ENCODE measurements at regions not wholly inside any gene's neighbourhood (a gene's known extent, or its start where the extent isn't known, plus 50 kb on each side); places are given as distances from the start of the nearest gene placed in this dataset.

DNA sequence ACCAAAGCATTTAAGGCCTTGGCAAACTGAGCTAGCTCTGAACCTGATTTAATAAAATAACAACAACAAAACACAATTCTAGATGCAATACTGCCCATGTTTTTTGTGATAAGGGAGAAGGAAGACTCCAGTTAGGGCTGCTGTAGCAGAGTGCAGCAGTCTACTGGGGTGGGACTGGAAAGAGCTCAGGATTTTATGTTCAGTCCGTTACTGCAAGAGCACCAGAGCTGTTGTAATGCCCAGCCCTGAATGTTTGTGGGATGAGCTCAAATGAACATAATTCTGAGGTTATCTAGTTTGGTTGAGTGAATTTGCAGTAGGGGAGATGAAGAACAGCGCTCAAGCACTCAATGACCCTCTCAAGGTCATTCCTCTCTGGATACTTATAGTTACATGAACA lies 743.8 kb downstream of the FAT4 start:
- ATAC-seq (ENCODE audit: low FRiP score) (no peak), DNase-seq (ENCODE audit: low spot score) (no peak)
- TF ChIP-seq, protein P1, sequence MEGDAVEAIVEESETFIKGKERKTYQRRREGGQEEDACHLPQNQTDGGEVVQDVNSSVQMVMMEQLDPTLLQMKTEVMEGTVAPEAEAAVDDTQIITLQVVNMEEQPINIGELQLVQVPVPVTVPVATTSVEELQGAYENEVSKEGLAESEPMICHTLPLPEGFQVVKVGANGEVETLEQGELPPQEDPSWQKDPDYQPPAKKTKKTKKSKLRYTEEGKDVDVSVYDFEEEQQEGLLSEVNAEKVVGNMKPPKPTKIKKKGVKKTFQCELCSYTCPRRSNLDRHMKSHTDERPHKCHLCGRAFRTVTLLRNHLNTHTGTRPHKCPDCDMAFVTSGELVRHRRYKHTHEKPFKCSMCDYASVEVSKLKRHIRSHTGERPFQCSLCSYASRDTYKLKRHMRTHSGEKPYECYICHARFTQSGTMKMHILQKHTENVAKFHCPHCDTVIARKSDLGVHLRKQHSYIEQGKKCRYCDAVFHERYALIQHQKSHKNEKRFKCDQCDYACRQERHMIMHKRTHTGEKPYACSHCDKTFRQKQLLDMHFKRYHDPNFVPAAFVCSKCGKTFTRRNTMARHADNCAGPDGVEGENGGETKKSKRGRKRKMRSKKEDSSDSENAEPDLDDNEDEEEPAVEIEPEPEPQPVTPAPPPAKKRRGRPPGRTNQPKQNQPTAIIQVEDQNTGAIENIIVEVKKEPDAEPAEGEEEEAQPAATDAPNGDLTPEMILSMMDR (IDR thresholded peaks at IDR 0.05): no peak

GRCh38 chr4:126061655-126062054 lies 746.9 kb downstream of the FAT4 start:
- ATAC-seq (ENCODE audit: low FRiP score) (no peak), DNase-seq (ENCODE audit: low spot score) (no peak)
- TF ChIP-seq, protein P1 (IDR thresholded peaks at IDR 0.05): no peak

DNA sequence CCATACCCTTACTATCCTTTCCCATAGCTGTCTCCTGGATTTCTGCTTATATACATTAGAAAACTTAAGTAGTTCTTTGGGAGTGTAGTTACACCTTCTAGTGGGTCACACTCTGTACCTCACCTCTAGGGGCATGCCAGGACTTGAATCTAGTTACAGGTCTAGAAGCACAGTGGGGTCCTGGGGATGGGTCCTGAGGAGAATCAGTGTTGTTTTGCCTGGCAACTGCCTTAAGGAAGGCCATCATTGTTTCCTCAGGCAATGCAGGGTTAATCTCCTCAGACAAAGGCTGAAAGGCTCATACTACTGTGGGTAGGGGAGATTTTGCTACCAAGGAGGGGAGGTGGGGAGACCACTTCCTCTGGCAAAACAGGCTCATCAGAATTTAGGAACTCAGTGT lies 750.3 kb downstream of the FAT4 start:
- DNase-seq (ENCODE audit: low spot score): no peak
- TF ChIP-seq, protein P1 (IDR thresholded peaks at IDR 0.05): no peak
- no peak for ATAC-seq (ENCODE audit: low FRiP score)

DNA sequence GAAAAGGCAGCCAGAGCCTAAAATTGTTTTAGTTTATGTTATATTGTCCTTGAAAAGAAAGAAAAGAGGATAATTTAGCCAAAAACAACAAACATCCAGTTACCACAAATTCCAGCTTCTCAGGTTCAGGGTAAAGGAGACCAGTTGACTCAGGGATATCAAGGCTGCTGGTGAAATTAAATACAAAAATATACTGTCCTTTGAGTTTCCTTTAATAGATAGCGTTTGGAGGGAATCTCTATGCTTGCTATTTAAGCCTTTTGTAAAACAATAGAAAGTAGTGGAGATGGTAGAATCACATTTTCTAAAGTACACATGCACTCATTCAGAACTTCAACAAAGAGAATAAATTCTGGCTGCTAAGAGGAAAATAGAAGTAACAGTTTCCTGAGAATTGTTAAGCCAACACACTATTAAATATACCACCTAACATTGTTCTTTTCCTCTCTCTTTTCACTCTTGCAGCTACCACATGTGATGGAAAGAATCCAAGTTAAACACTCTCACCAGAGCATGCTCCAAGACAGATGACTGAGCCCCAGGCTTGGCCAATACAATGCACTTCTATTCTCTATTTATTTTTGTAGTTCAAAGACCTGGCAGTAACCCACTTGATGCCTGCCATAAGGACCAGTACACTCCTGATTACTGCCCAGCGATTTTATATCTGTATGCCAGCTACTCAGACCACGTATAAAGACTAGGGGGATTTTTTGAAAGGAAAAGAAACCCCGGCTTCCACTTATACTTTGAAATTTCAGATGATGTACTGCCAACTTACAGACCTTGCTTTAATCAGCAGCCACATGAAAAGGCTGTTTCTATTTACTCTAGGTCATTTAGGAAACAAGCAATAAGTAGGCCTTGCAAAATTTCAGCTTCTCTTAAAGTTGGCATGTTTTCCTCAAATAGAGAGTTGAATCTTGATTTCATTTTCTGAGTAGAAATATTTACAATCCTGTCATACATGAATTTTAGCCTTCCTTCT lies 756.9 kb downstream of the FAT4 start:
- ATAC-seq (ENCODE audit: low FRiP score) (no peak), DNase-seq (ENCODE audit: low spot score) (no peak)
- TF ChIP-seq, protein P1 (IDR thresholded peaks at IDR 0.05): no peak

DNA sequence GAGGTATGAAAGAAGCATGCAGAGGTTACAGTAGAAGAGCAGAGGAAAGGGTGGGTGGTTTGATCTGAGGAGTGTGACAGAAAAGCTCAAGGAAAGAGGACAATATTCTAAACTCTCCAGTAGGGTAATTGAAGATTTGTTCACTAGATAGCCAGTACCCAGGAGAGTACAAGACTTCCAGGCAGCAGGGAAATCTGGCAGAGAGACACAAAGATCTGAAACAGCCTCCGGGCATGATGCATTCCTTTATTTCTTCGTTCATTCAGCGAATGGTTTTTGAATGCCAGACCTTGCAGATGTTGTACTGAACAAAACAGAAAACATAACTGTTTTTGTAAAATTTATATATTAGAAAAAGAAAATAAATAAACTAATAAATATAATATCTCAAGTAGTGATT lies 766.6 kb downstream of the FAT4 start:
- ATAC-seq (ENCODE audit: low FRiP score) (no peak), DNase-seq (ENCODE audit: low spot score) (no peak)
- TF ChIP-seq, protein P1 (IDR thresholded peaks at IDR 0.05): no peak

- DNase-seq (ENCODE audit: low spot score) (no peak), ATAC-seq (ENCODE audit: low FRiP score) (no peak)
- TF ChIP-seq, protein P1 (IDR thresholded peaks at IDR 0.05): no peak
Observed at GRCh38 chr4:126086041-126086440, 771.3 kb downstream of the FAT4 start.

- ATAC-seq (ENCODE audit: low FRiP score): no peak
- no peak for DNase-seq (ENCODE audit: low spot score)
- TF ChIP-seq, protein P1 (IDR thresholded peaks at IDR 0.05): no peak
Observed at GRCh38 chr4:126087101-126087500, 772.3 kb downstream of the FAT4 start.

All from omental fat pad (tissue), 3 donors.